A549 (cell line): ENCODE measurements at regions not wholly inside any gene's neighbourhood (a gene's known extent, or its start where the extent isn't known, plus 50 kb on each side); places are given as distances from the start of the nearest gene placed in this dataset.

Experiments
- ATAC-seq, 2 experiments: fragments of 200-7000 bp in 1 of 2; fragments of >200 bp in 1 of 2; cut with Nextera tagmentation in 1 of 2; cut with Tn5 transposase in 1 of 2; 3 replicates each; pipeline versions ENCODE4 v1.8.0 to v1.9.1; 2018 to 2020; ENCODE audit warnings: mild to moderate bottlenecking in 1 of 2, moderate library complexity in 1 of 2
- CTCF ChIA-PET: fragments of 300-600 bp; sonication (Branson Sonifier 250); formaldehyde crosslinking; extraction: SDS; loops from one replicate; lab custom pipeline; 2021; ENCODE audit warnings: antibody characterized with exemption, inconsistent platforms; lab: Yijun Ruan, JAX
- POLR2A ChIA-PET: fragments of 350-600 bp; formaldehyde crosslinking; extraction: SDS; loops from one replicate; lab custom pipeline; 2021; ENCODE audit warnings: antibody characterized with exemption, inconsistent platforms; lab: Yijun Ruan, JAX
- DNase-seq, 2 experiments: peaks; one replicate each; pipeline versions ENCODE4 v3.0.0 to v3.0.0-alpha.2; 2011 to 2016; ENCODE audit warnings: low read depth in 1 of 2, low spot score in 1 of 2
- FAIRE-seq: peaks from 2 replicates; lab custom pipeline; 2011; peaks lifted over from hg19 to GRCh38; lab: Jason Lieb, UNC
- H3K27ac ChIP-seq, 2 experiments: fragments of >200 bp; sonication (Bioruptor Twin); formaldehyde crosslinking; 3 replicates each; pipeline ENCODE4 v1.5.1; 2016 to 2017
- H3K4me1 ChIP-seq: fragments of >200 bp; sonication (Bioruptor Twin); formaldehyde crosslinking; 3 replicates; pipeline ENCODE4 v1.6.1; 2016
- H3K4me2 ChIP-seq: fragments of >200 bp; sonication (Bioruptor Twin); formaldehyde crosslinking; 3 replicates; pipeline ENCODE4 v1.6.1; 2016
- H3K4me3 ChIP-seq: fragments of >200 bp; sonication (Bioruptor Twin); formaldehyde crosslinking; 3 replicates; pipeline ENCODE4 v1.5.1; 2016
- H3K9me3 ChIP-seq: fragments of >200 bp; sonication (Bioruptor Twin); formaldehyde crosslinking; 3 replicates; pipeline ENCODE4 v1.6.1; 2016
- CBX2 ChIP-seq: fragments of 200-600 bp; sonication (generic); IDR thresholded peaks from 2 replicates; pipeline ENCODE4 v1.6.1; 2016; ENCODE audit warnings: low read depth, mild to moderate bottlenecking, borderline replicate concordance
- CEBPB ChIP-seq, 2 experiments: fragments of >200 bp in 1 of 2; sonication (Bioruptor Twin) in 1 of 2; formaldehyde crosslinking in 1 of 2; IDR thresholded peaks; 2 replicates each; pipeline ENCODE4 v1.6.1; 2012 to 2016
- CHD2 ChIP-seq: fragments of 150-350 bp; IDR thresholded peaks from 2 replicates; pipeline ENCODE4 v1.6.1; 2014; ENCODE audit warnings: low read length; ENCODE audit not compliant: partially characterized antibody
- E2F6 ChIP-seq: IDR thresholded peaks from 2 replicates; pipeline ENCODE4 v1.6.1; 2012; ENCODE audit warnings: low read depth, borderline replicate concordance
- FOSL2 ChIP-seq, 2 experiments: fragments of 450-650 bp in 1 of 2; fragments of >200 bp in 1 of 2; sonication (Bioruptor Twin) in 1 of 2; formaldehyde crosslinking; IDR thresholded peaks; 2 replicates each; pipeline versions ENCODE4 v1.5.0 to v1.6.1; 2016 to 2020; ENCODE audit warnings: mild to moderate bottlenecking in 1 of 2, moderate library complexity in 1 of 2
- JUN ChIP-seq, 2 experiments: fragments of >200 bp; sonication (Bioruptor Twin); formaldehyde crosslinking; IDR thresholded peaks; 2 replicates in 1 of 2; 3 replicates in 1 of 2; pipeline ENCODE4 v1.6.1; 2016 to 2017
- MAFK ChIP-seq: fragments of 450-650 bp; IDR thresholded peaks from 2 replicates; pipeline ENCODE4 v1.6.1; 2014; ENCODE audit not compliant: partially characterized antibody
- PBX3 ChIP-seq: IDR thresholded peaks from 2 replicates; pipeline ENCODE4 v1.6.1; 2012
- RFX5 ChIP-seq: fragments of 450-650 bp; IDR thresholded peaks from 2 replicates; pipeline ENCODE4 v1.7.1; 2014; ENCODE audit warnings: antibody characterized with exemption, mild to moderate bottlenecking, moderate library complexity
- SREBF2 ChIP-seq: fragments of 450-650 bp; IDR thresholded peaks from 2 replicates; pipeline ENCODE4 v1.6.1; 2014; ENCODE audit warnings: mild to moderate bottlenecking, moderate library complexity
- ZC3H11A ChIP-seq: fragments of 450-650 bp; IDR thresholded peaks from 2 replicates; pipeline ENCODE4 v1.6.1; 2014; ENCODE audit warnings: antibody characterized with exemption, mild to moderate bottlenecking
- ZNF302 ChIP-seq: fragments of 250-450 bp; sonication (Bioruptor Pico); IDR thresholded peaks from 2 replicates; pipeline ENCODE4 v1.9.0; 2021; ENCODE audit warnings: inconsistent platforms, mild to moderate bottlenecking, moderate library complexity
- WGBS: methylation state at CpG from one replicate; pipeline ENCODE4 v1.1.6; 2017; ENCODE audit errors: missing lambda C conversion rate; 5-methylcytosine and 5-hydroxymethylcytosine counted together
- TF ChIP-seq, protein P1 (sequence below): fragments of 150-350 bp; IDR thresholded peaks from 2 replicates; pipeline ENCODE4 v1.6.1; 2014; ENCODE audit warnings: low read depth, mild to moderate bottlenecking, low read length
- TF ChIP-seq, protein P2 (sequence below): fragments of >200 bp; sonication (Bioruptor Twin); formaldehyde crosslinking; IDR thresholded peaks from 3 replicates; pipeline ENCODE4 v1.6.1; 2016

- no peak for DNase-seq
- H3K9me3 ChIP-seq: no peaks in the 10 kb centered on the region
- ChIA-PET CTCF (no interaction called here), POLR2A (no interaction called here)
- FAIRE-seq: no peak
- no peak overlapping the region for H3K4me2 ChIP-seq
- H3K4me1 ChIP-seq: no peaks in the 10 kb centered on the region
- ATAC-seq: no peak
- TF ChIP-seq CBX2 (no peak), MAFK (peak; percentile 87), FOSL2 (IDR thresholded peaks at IDR 0.05) (no peak), FOSL2 (CRISPR knock-in tag; IDR thresholded peaks at IDR 0.05) (0 out of 2 replicates have a peak, but pooled peaks have one; percentile 17)
- TF ChIP-seq, protein P1, sequence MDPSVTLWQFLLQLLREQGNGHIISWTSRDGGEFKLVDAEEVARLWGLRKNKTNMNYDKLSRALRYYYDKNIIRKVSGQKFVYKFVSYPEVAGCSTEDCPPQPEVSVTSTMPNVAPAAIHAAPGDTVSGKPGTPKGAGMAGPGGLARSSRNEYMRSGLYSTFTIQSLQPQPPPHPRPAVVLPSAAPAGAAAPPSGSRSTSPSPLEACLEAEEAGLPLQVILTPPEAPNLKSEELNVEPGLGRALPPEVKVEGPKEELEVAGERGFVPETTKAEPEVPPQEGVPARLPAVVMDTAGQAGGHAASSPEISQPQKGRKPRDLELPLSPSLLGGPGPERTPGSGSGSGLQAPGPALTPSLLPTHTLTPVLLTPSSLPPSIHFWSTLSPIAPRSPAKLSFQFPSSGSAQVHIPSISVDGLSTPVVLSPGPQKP: no peak
- TF ChIP-seq, all 56 proteins: peak for 2
- H3K27ac ChIP-seq: no peak overlapping the region
- 37% methylated on average over 2 of the region's 2 CpGs for WGBS
- H3K4me3 ChIP-seq: no peak overlapping the region
Observed at GRCh38 chr5:174218162-174218561, 172.7 kb downstream of the NSG2 start.

- ChIA-PET CTCF (no interaction called here), POLR2A (no interaction called here)
- no peak overlapping the region for H3K4me2 ChIP-seq
- no peaks in the 10 kb centered on the region for H3K9me3 ChIP-seq
- 21% methylated on average over 5 of the region's 5 CpGs for WGBS
- TF ChIP-seq, protein P2, sequence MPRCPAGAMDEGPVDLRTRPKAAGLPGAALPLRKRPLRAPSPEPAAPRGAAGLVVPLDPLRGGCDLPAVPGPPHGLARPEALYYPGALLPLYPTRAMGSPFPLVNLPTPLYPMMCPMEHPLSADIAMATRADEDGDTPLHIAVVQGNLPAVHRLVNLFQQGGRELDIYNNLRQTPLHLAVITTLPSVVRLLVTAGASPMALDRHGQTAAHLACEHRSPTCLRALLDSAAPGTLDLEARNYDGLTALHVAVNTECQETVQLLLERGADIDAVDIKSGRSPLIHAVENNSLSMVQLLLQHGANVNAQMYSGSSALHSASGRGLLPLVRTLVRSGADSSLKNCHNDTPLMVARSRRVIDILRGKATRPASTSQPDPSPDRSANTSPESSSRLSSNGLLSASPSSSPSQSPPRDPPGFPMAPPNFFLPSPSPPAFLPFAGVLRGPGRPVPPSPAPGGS: no peak
- TF ChIP-seq RFX5: no peak
- TF ChIP-seq E2F6: no peak
- no peak for TF ChIP-seq ZNF302 (CRISPR knock-in tag)
- TF ChIP-seq CHD2: no peak
- TF ChIP-seq ZC3H11A: no peak
- TF ChIP-seq, all 56 proteins: peak for 0
- FAIRE-seq (no peak), DNase-seq (no peak), ATAC-seq (no peak)
- Histone ChIP-seq H3K4me1 (no peaks in the 10 kb centered on the region), H3K27ac (no peak overlapping the region), H3K4me3 (no peak overlapping the region)
Observed at GRCh38 chr5:174220417-174220816, 174.9 kb downstream of the NSG2 start.

DNA sequence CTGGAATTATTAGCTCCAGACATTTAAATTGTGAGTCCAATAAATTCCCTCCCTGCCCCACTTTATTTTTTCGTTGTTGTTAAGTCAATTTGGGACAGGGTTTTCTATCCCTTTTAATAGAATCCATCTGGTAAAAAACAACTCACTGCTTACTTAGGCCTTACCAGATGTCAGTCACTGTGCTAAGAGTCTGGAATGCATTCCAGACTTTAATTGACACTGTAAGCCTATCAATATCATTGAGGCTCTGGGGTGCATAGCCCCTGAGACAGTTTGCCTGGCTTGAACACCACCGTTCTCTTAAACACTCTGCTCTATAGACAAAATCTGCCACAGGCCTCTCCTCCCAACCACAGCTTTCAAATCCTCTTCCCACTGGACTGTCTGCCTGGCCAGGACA lies 175.9 kb downstream of the NSG2 start:
- POLR2A ChIA-PET: no interaction called here
- no peak for DNase-seq
- no peak for FAIRE-seq
- no peaks in the 10 kb centered on the region for H3K9me3 ChIP-seq
- ATAC-seq: no peak
- no peak overlapping the region for H3K4me3 ChIP-seq
- H3K4me1 ChIP-seq: no peaks in the 10 kb centered on the region
- H3K4me2 ChIP-seq: no peak overlapping the region
- TF ChIP-seq PBX3: no peak
- no peak for TF ChIP-seq E2F6
- TF ChIP-seq CHD2: no peak
- no peak for TF ChIP-seq JUN (IDR thresholded peaks at IDR 0.05)
- TF ChIP-seq SREBF2: no peak
- TF ChIP-seq, protein P1: no peak
- no peak for TF ChIP-seq CEBPB (IDR thresholded peaks at IDR 0.05)
- TF ChIP-seq, all 56 proteins: peak for 0
- 10% methylated on average over 2 of the region's 2 CpGs for WGBS
- CTCF ChIA-PET: no interaction called here
- H3K27ac ChIP-seq: no peak overlapping the region
